Uterus (tissue), 3 donors: ENCODE measurements at regions not wholly inside any gene's neighbourhood (a gene's known extent, or its start where the extent isn't known, plus 50 kb on each side); places are given as distances from the start of the nearest gene placed in this dataset.

ENCODE experiments used
- DNase-seq, 2 donors: peaks; one replicate each; pipeline ENCODE4 v3.0.0-alpha.2; 2019 to 2020
- H3K27ac ChIP-seq, 2 donors: fragments of 200-600 bp; sonication (generic); 1 replicate in 1 of 2; 2 replicates in 1 of 2; pipeline ENCODE4 v1.5.1; 2016 to 2018
- H3K27me3 ChIP-seq, 2 donors: fragments of 200-600 bp; sonication (generic); one replicate each; pipeline ENCODE4 v1.5.1; 2018 to 2019; ENCODE audit warnings: control low read depth in 1 of 2
- H3K36me3 ChIP-seq, 2 donors: fragments of 200-600 bp; sonication (generic); one replicate each; pipeline ENCODE4 v1.5.1; 2019; ENCODE audit warnings: control low read depth in 1 of 2
- H3K4me1 ChIP-seq, 2 donors: fragments of 200-600 bp; sonication (generic); one replicate each; pipeline ENCODE4 v1.5.1; 2018 to 2019; ENCODE audit warnings: control low read depth in 1 of 2
- H3K4me3 ChIP-seq, 2 donors: fragments of 200-600 bp; sonication (generic); 1 replicate in 1 of 2; 2 replicates in 1 of 2; pipeline ENCODE4 v1.5.1; 2018 to 2019; ENCODE audit warnings: mild to moderate bottlenecking in 1 of 2
- H3K9me3 ChIP-seq, 2 donors: fragments of 200-600 bp; sonication (generic); one replicate each; pipeline ENCODE4 v1.5.1; 2019; ENCODE audit warnings: control low read depth in 1 of 2
- POLR2A ChIP-seq, 2 donors: fragments of 450-650 bp; IDR thresholded peaks; one replicate each; pipeline ENCODE4 v1.6.1; 2016; ENCODE audit warnings: antibody characterized with exemption in 2 of 2, mild to moderate bottlenecking in 1 of 2, moderate library complexity in 1 of 2
- intact Hi-C: fragments of 100-400 bp; cut with DNase I; formaldehyde crosslinking; loops from one replicate; pipeline ENCODE4 v1.15.1; 2023; ENCODE audit warnings: low total_unique reads
- TF ChIP-seq, protein P1 (sequence below), 4 experiments: fragments of 200-600 bp in 2 of 4; fragments of 450-650 bp in 2 of 4; sonication (generic) in 2 of 4; IDR thresholded peaks; one replicate each; pipeline ENCODE4 v1.5.1; 2016 to 2019; ENCODE audit warnings: antibody characterized with exemption in 4 of 4, mild to moderate bottlenecking in 2 of 4, moderate library complexity in 1 of 4
- donor health status: DM: yes; HTN: yes; CAD: no.

- TF ChIP-seq, protein P1, sequence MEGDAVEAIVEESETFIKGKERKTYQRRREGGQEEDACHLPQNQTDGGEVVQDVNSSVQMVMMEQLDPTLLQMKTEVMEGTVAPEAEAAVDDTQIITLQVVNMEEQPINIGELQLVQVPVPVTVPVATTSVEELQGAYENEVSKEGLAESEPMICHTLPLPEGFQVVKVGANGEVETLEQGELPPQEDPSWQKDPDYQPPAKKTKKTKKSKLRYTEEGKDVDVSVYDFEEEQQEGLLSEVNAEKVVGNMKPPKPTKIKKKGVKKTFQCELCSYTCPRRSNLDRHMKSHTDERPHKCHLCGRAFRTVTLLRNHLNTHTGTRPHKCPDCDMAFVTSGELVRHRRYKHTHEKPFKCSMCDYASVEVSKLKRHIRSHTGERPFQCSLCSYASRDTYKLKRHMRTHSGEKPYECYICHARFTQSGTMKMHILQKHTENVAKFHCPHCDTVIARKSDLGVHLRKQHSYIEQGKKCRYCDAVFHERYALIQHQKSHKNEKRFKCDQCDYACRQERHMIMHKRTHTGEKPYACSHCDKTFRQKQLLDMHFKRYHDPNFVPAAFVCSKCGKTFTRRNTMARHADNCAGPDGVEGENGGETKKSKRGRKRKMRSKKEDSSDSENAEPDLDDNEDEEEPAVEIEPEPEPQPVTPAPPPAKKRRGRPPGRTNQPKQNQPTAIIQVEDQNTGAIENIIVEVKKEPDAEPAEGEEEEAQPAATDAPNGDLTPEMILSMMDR (IDR thresholded peaks at IDR 0.05) = no peak
- TF ChIP-seq POLR2A (IDR thresholded peaks at IDR 0.05) = no peak
- Histone ChIP-seq H3K27ac (no peak overlapping the region), H3K9me3 (no peaks in the 10 kb centered on the region), H3K27me3 (no peaks in the 10 kb centered on the region), H3K36me3 (no peaks in the 10 kb centered on the region), H3K4me3 (no peak overlapping the region), H3K4me1 (no peaks in the 10 kb centered on the region)
- intact Hi-C loops = no loop called here
- DNase-seq = no peak
Observed at GRCh38 chr1:25106352-25106751, 126.0 kb downstream of the SYF2 start.

- H3K4me3 ChIP-seq = no peak overlapping the region
- intact Hi-C loops = no loop called here
Observed at GRCh38 chr1:25105836-25106235, 126.5 kb downstream of the SYF2 start.

DNA sequence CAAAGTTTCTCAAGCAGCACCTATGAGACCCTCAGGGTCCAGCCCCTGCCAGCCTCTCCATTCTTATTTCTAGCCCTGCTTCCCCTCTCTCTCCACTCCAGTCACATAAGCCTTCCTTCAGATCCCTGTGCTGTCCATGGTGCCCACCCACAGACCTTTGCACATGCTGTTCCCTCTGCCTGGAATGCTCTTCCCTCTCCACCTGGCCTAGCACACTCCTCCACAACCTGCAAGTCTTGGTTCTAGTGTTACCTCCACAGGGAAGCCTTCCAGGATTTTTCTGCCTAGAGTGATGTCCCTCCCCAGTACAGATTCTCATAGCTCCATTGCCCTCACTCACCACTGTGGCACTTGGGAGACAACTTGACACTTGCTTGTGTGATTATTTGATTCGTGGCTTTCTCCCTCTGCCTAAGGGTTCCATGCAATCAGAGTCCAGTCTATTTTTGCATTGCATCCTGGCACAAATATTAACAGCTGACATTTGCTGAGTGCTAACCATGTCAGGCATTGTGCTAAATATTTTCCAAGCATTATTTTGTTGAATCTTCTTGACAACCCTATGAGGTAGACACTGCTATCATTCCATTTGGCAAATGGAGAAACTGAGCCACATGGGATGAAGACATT, 127.3 kb downstream of the SYF2 start:
- Histone ChIP-seq H3K4me1 (no peaks in the 10 kb centered on the region), H3K9me3 (no peaks in the 10 kb centered on the region), H3K4me3 (no peak overlapping the region), H3K27ac (no peak overlapping the region), H3K36me3 (no peaks in the 10 kb centered on the region), H3K27me3 (no peaks in the 10 kb centered on the region)
- intact Hi-C loops = no loop called here
- TF ChIP-seq, protein P1 (IDR thresholded peaks at IDR 0.05) = no peak
- TF ChIP-seq POLR2A (IDR thresholded peaks at IDR 0.05) = no peak
- no peak for DNase-seq

More at GRCh38 chr1:25105836-25106235, 126.5 kb downstream of the SYF2 start:
- no peaks in the 10 kb centered on the region for H3K9me3 ChIP-seq
- no peaks in the 10 kb centered on the region for H3K36me3 ChIP-seq
- H3K27me3 ChIP-seq = no peaks in the 10 kb centered on the region
- DNase-seq = no peak
- no peaks in the 10 kb centered on the region for H3K4me1 ChIP-seq
- TF ChIP-seq, protein P1 (IDR thresholded peaks at IDR 0.05) = no peak
- TF ChIP-seq POLR2A (IDR thresholded peaks at IDR 0.05) = no peak
- H3K27ac ChIP-seq = no peak overlapping the region

GRCh38 chr1:25103164-25103795, 129.0 kb downstream of the SYF2 start:
- no peaks in the 10 kb centered on the region for H3K27me3 ChIP-seq
- TF ChIP-seq POLR2A (IDR thresholded peaks at IDR 0.05) = no peak
- TF ChIP-seq, protein P1 (IDR thresholded peaks at IDR 0.05) = no peak
- intact Hi-C loops = no loop called here

GRCh38 chr1:25100151-25100833, 132.0 kb downstream of the SYF2 start:
- no peak for TF ChIP-seq POLR2A (IDR thresholded peaks at IDR 0.05)
- TF ChIP-seq, protein P1 (IDR thresholded peaks at IDR 0.05) = no peak

More at GRCh38 chr1:25103164-25103795, 129.0 kb downstream of the SYF2 start:
- H3K36me3 ChIP-seq = no peaks in the 10 kb centered on the region
- DNase-seq = no peak
- no peaks in the 10 kb centered on the region for H3K9me3 ChIP-seq
- H3K4me1 ChIP-seq = no peaks in the 10 kb centered on the region
- no peak overlapping the region for H3K4me3 ChIP-seq
- H3K27ac ChIP-seq = no peak overlapping the region

More at GRCh38 chr1:25100151-25100833, 132.0 kb downstream of the SYF2 start:
- Histone ChIP-seq H3K36me3 (no peaks in the 10 kb centered on the region), H3K9me3 (no peaks in the 10 kb centered on the region), H3K4me1 (no peaks in the 10 kb centered on the region), H3K27ac (no peak overlapping the region), H3K4me3 (no peak overlapping the region), H3K27me3 (no peaks in the 10 kb centered on the region)
- intact Hi-C loops = no loop called here
- no peak for DNase-seq
